ENCODE measurements at regions not wholly inside any gene's neighbourhood (a gene's known extent, or its start where the extent isn't known, plus 50 kb on each side); places are given as distances from the start of the nearest gene placed in this dataset.

GRCh38 chr11:29490938-29491337 lies 525.9 kb downstream of the KCNA4 start:
- WGBS, 2 donors, result 86 to 89% methylated on average over 1 of the region's 1 CpG
- no peak for ATAC-seq
- no peaks in the 10 kb centered on the region for H3K27me3 ChIP-seq
- H3K4me1 ChIP-seq, result no peaks in the 10 kb centered on the region
- TF ChIP-seq CTCF (IDR thresholded peaks at IDR 0.05), result no peak
- H3K9me3 ChIP-seq, result no peaks in the 10 kb centered on the region
- no peak overlapping the region for H3K27ac ChIP-seq
- no peak for DNase-seq
- intact Hi-C loops (cut with DNase I), result no loop called here
- no peaks in the 10 kb centered on the region for H3K36me3 ChIP-seq
- no peak overlapping the region for H3K4me3 ChIP-seq

DNA sequence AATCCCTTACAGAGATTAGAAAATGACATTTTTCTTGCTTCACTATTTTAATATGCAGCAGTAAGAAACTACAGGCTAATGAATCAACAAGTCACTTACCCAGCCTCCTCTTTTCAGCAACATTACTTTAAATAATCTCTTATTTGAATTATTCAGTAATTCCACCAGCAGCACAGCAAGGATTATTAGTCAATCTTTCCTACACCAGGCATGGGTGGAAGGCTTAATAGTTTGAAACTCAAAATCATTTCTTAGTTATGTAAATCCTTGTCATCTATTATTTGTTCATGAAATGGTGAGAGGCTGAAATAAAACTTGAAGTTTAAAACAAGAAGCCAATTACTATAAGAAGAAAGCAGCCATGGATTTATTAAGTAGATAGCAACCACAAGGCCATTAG lies 530.5 kb downstream of the KCNA4 start:
- DNase-seq (no peak), ATAC-seq (no peak)
- Histone ChIP-seq H3K4me3 (no peak overlapping the region), H3K4me1 (no peaks in the 10 kb centered on the region), H3K27me3 (no peaks in the 10 kb centered on the region), H3K27ac (no peak overlapping the region), H3K9me3 (no peaks in the 10 kb centered on the region), H3K36me3 (no peaks in the 10 kb centered on the region)
- intact Hi-C loops (cut with DNase I), result no loop called here
- no peak for TF ChIP-seq CTCF (IDR thresholded peaks at IDR 0.05)

DNA sequence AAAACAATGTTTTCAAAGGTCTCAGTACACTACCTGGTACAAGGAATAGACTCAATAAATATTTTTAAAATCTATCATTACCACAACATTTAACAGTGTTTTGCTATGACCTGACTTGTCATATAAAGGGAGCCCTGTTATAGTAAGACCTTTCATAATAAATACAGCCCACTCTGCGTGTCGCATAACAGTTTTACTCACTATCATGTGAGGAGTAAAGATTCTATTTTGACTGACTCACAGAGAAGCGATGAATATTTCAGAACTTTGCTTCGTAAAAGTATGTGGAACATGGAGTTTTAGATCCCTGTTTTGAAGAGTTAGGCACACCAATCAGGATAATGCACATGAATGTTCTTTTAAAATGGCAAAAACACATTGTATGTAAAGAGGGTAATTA lies 531.2 kb downstream of the KCNA4 start:
- Histone ChIP-seq H3K27me3 (no peaks in the 10 kb centered on the region), H3K36me3 (no peaks in the 10 kb centered on the region), H3K4me1 (no peaks in the 10 kb centered on the region), H3K4me3 (no peak overlapping the region), H3K27ac (no peak overlapping the region), H3K9me3 (no peaks in the 10 kb centered on the region)
- DNase-seq, result no peak
- intact Hi-C loops (cut with DNase I), result no loop called here
- ATAC-seq, result no peak
- no peak for TF ChIP-seq CTCF (IDR thresholded peaks at IDR 0.05)
- WGBS, 2 donors, result 88 to 94% methylated on average over 4 of the region's 4 CpGs

GRCh38 chr11:29484548-29484947 lies 532.3 kb downstream of the KCNA4 start:
- intact Hi-C loops (cut with DNase I), result no loop called here
- Histone ChIP-seq H3K27me3 (no peaks in the 10 kb centered on the region), H3K27ac (no peak overlapping the region), H3K4me3 (no peak overlapping the region), H3K36me3 (no peaks in the 10 kb centered on the region), H3K9me3 (no peaks in the 10 kb centered on the region), H3K4me1 (no peaks in the 10 kb centered on the region)
- no peak for DNase-seq
- no peak for ATAC-seq
- WGBS, 2 donors, result 84 to 91% methylated on average over 1 of the region's 1 CpG
- no peak for TF ChIP-seq CTCF (IDR thresholded peaks at IDR 0.05)

DNA sequence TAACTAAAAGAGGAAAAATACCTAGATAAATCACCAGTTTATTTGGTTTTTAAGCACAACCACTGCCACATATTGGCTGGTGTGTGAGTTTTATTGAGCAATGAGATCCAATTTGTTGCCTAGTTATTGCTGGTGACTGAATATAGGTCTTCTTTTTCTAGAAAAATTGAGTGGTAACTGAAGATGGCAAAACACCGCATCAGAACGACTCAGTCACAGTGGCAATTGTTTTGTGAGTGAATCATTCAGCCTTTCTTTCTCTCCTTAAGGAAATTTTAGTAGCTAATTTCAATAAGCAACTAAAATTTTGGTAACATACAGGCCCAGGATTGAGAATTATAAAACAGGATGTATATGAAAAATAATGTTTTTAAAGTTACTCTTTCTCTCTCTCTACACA lies 533.0 kb downstream of the KCNA4 start:
- WGBS, 2 donors, result 86 to 90% methylated on average over 2 of the region's 2 CpGs
- intact Hi-C loops (cut with DNase I), result no loop called here
- no peak overlapping the region for H3K4me3 ChIP-seq
- no peak for TF ChIP-seq CTCF (IDR thresholded peaks at IDR 0.05)
- no peak overlapping the region for H3K27ac ChIP-seq
- no peaks in the 10 kb centered on the region for H3K36me3 ChIP-seq
- DNase-seq (no peak), ATAC-seq (no peak)
- no peaks in the 10 kb centered on the region for H3K9me3 ChIP-seq
- H3K27me3 ChIP-seq, result no peaks in the 10 kb centered on the region
- H3K4me1 ChIP-seq, result no peaks in the 10 kb centered on the region
